COLO668 (cell line): ENCODE measurements at regions not wholly inside any gene's neighbourhood (a gene's known extent, or its start where the extent isn't known, plus 50 kb on each side); places are given as distances from the start of the nearest gene placed in this dataset.
"Not testable (repeated sequence)": the region's sequence is repeated elsewhere in the genome, so short reads cannot be mapped to it uniquely, and the experiment has no call there.

Source experiments
- DNase-seq: peaks from one replicate; lab custom pipeline; 2025; ENCODE audit not compliant: unreplicated experiment; lab: John Stamatoyannopoulos, UW

DNA sequence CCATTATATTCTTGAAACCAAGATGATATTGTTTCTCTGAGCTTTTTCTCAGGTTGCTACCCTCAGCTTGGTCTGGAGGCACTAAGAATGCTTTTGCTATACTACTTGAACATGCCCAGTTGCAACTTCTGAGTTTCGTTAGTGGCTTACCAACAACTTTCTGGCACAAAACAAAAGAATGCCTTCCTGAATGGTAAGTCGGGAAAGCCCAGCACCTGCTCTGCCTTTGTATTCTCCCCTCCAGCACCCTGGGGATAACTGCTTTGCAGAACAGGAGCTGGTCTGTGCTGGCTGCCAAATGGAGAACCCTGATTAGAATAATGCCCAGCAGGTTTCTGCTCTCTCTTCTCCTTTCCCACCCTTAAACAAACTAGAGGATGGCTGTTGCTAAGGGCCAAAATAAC is 149.3 kb downstream of the TGFB2 start:
- peak; percentile 16 for DNase-seq

DNA sequence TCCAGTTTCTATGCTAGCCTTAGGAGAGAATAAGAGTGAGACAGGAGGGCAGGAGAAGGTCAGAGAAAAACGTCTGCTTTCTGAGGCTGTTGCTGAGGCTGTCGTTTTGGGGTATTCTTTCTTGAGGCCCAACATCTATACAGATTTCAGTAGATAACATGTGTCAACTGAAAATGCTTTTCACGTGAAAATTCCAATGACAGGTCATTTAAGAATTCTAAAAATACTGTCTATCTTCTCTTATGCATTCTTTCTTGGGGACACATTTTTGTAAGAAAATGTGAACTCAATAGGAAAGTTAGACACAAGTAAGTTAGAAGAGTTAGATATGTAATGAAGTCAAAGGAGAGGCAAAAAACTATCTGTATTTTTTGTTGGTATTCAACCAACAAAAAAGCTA is 150.8 kb downstream of the TGFB2 start:
- no peak for DNase-seq

GRCh38 chr1:218496561-218496960 is 151.4 kb downstream of the TGFB2 start:
- no peak for DNase-seq

GRCh38 chr1:218498056-218498938 is 153.2 kb downstream of the TGFB2 start:
- DNase-seq, result no peak

GRCh38 chr1:218499011-218499691 is 154.0 kb downstream of the TGFB2 start:
- no peak for DNase-seq

- no peak for DNase-seq
These were observed 154.8 kb downstream of the TGFB2 start for GRCh38 chr1:218499911-218500310.

- no peak for DNase-seq
These were observed 156.0 kb downstream of the TGFB2 start for GRCh38 chr1:218501161-218501560.

- no peak for DNase-seq
These were observed 157.2 kb downstream of the TGFB2 start for GRCh38 chr1:218502383-218502782.

GRCh38 chr1:218503102-218503501 is 158.0 kb downstream of the TGFB2 start:
- DNase-seq, result no peak

GRCh38 chr1:218507355-218508002 is 162.3 kb downstream of the TGFB2 start:
- no peak for DNase-seq

- no peak for DNase-seq
These were observed 165.1 kb downstream of the TGFB2 start for GRCh38 chr1:218510153-218510772.

- no peak for DNase-seq
These were observed 168.2 kb downstream of the TGFB2 start for GRCh38 chr1:218513328-218513727.

GRCh38 chr1:218514689-218515088 is 169.6 kb downstream of the TGFB2 start:
- DNase-seq, result no peak

- DNase-seq, result no peak
These were observed 171.4 kb downstream of the TGFB2 start for GRCh38 chr1:218516526-218516925.

GRCh38 chr1:218517459-218517858 is 172.3 kb downstream of the TGFB2 start:
- DNase-seq, result no peak

DNA sequence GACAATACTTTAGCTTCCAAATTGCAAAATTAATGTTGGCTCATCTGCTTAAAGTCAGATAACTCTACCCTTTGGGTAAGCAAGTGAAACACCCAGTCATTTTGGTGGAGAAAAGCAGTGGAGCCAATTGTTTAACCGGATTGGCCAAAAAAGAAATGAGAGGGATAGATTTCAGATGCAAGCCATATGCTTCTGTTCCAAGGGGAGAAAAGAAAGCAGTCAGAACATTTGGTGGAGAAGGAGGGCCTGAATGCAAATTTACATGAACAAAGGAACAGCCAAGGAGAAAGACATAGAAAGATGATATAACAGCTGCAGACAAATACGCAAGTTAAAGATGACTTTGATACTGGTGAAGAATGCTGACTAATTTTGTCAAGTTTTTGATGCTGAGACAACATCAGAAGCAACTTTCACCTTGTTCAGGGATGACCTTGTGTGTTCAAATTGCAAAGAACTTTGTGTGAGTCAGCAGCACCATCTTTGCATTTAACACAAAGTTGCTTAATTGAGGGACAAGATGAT is 173.1 kb downstream of the TGFB2 start:
- no peak for DNase-seq

DNA sequence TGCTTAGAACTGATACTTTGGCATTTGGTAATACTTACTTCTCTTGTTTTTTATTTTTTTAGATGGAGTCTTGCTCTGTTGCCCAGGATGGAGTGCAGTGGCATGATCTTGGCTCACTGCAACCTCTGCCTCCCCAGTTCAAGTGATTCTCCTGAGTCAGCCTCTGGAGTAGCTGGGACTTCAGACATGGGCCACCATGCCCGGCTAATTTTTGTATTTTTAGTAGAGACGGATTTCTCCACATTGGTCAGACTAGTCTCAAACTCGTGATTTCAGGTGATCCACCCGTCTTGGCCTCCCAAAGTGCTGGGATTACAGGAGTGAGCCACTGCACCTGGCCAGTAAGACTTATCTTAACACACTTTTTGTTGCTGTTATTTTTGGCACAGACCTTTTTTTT is 175.5 kb downstream of the TGFB2 start:
- not testable (repeated sequence) for DNase-seq

GRCh38 chr1:218521414-218522169 is 176.5 kb downstream of the TGFB2 start:
- DNase-seq, result peak; percentile 55

GRCh38 chr1:218524526-218524925 is 179.4 kb downstream of the TGFB2 start:
- DNase-seq, result no peak

- DNase-seq, result no peak
These were observed 179.9 kb downstream of the TGFB2 start for GRCh38 chr1:218525031-218525430.
